HCT116 (cell line): ENCODE measurements at regions not wholly inside any gene's neighbourhood (a gene's known extent, or its start where the extent isn't known, plus 50 kb on each side); places are given as distances from the start of the nearest gene placed in this dataset.

Experiments used
- ATAC-seq: fragments of 200-7000 bp; cut with Tn5 transposase; 2 replicates; pipeline ENCODE4 v1.9.1; 2020; ENCODE audit warnings: mild to moderate bottlenecking, moderate library complexity
- BruUV-seq: library from RNA; stranded (reverse); fragments of 400-500 nt; replicated peaks from 2 replicates; lab custom pipeline; 2021; lab: Mats Ljungman, UMichigan
- CTCF ChIA-PET: fragments of 300-600 bp; sonication (Branson Sonifier 250); formaldehyde crosslinking; loops from one replicate; lab custom pipeline; 2021; ENCODE audit warnings: antibody characterized with exemption; lab: Charles Lee
- POLR2A ChIA-PET: fragments of 300-600, 350-600 bp; sonication (Branson Sonifier 250); formaldehyde crosslinking; loops from one replicate; lab custom pipeline; 2021; ENCODE audit warnings: antibody characterized with exemption; lab: Charles Lee
- RAD21 ChIA-PET, 2 experiments: fragments of 300-600 bp; sonication (Branson Sonifier 250); formaldehyde crosslinking; loops; one replicate each; lab custom pipeline; 2023; ENCODE audit warnings: low total read pairs in 2 of 2; ENCODE audit not compliant: uncharacterized antibody in 2 of 2, unreplicated experiment in 2 of 2, low non-redundant PET in 1 of 2; lab: Charles Lee
- DNase-seq: peaks from one replicate; pipeline ENCODE4 v3.0.0-alpha.2; 2010; ENCODE audit warnings: low read depth, low spot score
- H2AFZ ChIP-seq: fragments of 200-600 bp; shearing (Covaris generic), sonication (generic); 2 replicates; pipeline ENCODE4 v1.6.1; 2017; ENCODE audit warnings: low read depth, mixed run types, mixed read lengths, antibody characterized with exemption, low read length; ENCODE audit not compliant: poor library complexity, severe bottlenecking
- H3K27ac ChIP-seq: 2 replicates; pipeline ENCODE4 v1.5.1; 2012; ENCODE audit warnings: low read depth, low read length
- H3K27me3 ChIP-seq: fragments of 200-600 bp; sonication (generic); 2 replicates; pipeline ENCODE4 v1.6.1; 2016; ENCODE audit warnings: mixed run types, low read length, mixed read lengths; ENCODE audit not compliant: insufficient read depth
- H3K36me3 ChIP-seq, 2 experiments: fragments of 200-500 bp in 1 of 2; fragments of 200-600 bp in 1 of 2; sonication (Bioruptor generic) in 1 of 2; sonication (generic) in 1 of 2; 2 replicates each; pipeline versions ENCODE4 v1.5.1 to v1.6.1; 2014 to 2016; ENCODE audit warnings: low read length in 2 of 2, inconsistent platforms in 1 of 2, mixed read lengths in 1 of 2, mixed run types in 1 of 2; ENCODE audit not compliant: insufficient read depth in 2 of 2, control insufficient read depth in 1 of 2
- H3K4me1 ChIP-seq, 2 experiments: fragments of 200-600 bp in 1 of 2; sonication (generic) in 1 of 2; 2 replicates each; pipeline versions ENCODE4 v1.5.1 to v1.6.1; 2012 to 2017; ENCODE audit warnings: low read length in 2 of 2, inconsistent platforms in 1 of 2, mild to moderate bottlenecking in 1 of 2, mixed read lengths in 1 of 2, mixed run types in 1 of 2, moderate library complexity in 1 of 2; ENCODE audit not compliant: insufficient read depth in 2 of 2, control insufficient read depth in 1 of 2
- H3K4me2 ChIP-seq: fragments of 200-600 bp; sonication (generic); 2 replicates; pipeline ENCODE4 v1.6.1; 2017; ENCODE audit warnings: mixed run types, low read length, mixed read lengths
- H3K4me3 ChIP-seq, 2 experiments: fragments of 200-600 bp in 1 of 2; sonication (generic) in 1 of 2; replicated peaks in 1 of 2; 2 replicates each; pipeline ENCODE4 v1.5.1; 2011 to 2016; ENCODE audit warnings: low read length in 2 of 2, control low read depth in 1 of 2, low read depth in 1 of 2, mild to moderate bottlenecking in 1 of 2, mixed read lengths in 1 of 2, mixed run types in 1 of 2
- H3K79me2 ChIP-seq: fragments of 200-600 bp; sonication (generic); 2 replicates; pipeline ENCODE4 v1.6.1; 2017; ENCODE audit warnings: mild to moderate bottlenecking, mixed run types, low read length, moderate library complexity, mixed read lengths; ENCODE audit not compliant: insufficient read depth
- H3K9ac ChIP-seq: fragments of 200-600 bp; sonication (generic); 2 replicates; pipeline ENCODE4 v1.6.1; 2016; ENCODE audit warnings: low read length, mixed read lengths
- H3K9me2 ChIP-seq: fragments of 200-600 bp; sonication (generic), shearing (Covaris generic); 2 replicates; pipeline ENCODE4 v1.6.1; 2017; ENCODE audit warnings: mixed run types, mild to moderate bottlenecking, moderate library complexity; ENCODE audit not compliant: insufficient read depth
- H3K9me3 ChIP-seq, 2 experiments: fragments of 200-500 bp in 1 of 2; fragments of 200-600 bp in 1 of 2; sonication (Bioruptor generic) in 1 of 2; sonication (generic) in 1 of 2; 2 replicates each; pipeline ENCODE4 v1.6.1; 2014 to 2017; ENCODE audit warnings: low read length in 2 of 2, mixed read lengths in 2 of 2, inconsistent platforms in 1 of 2, low read depth in 1 of 2, mild to moderate bottlenecking in 1 of 2, mixed run types in 1 of 2, moderate library complexity in 1 of 2; ENCODE audit not compliant: control insufficient read depth in 1 of 2, insufficient read depth in 1 of 2
- H4K20me1 ChIP-seq: fragments of 200-600 bp; sonication (generic), shearing (Covaris generic); 2 replicates; pipeline ENCODE4 v1.6.1; 2017; ENCODE audit warnings: mixed run types, mild to moderate bottlenecking, moderate library complexity; ENCODE audit not compliant: insufficient read depth
- CBX3 ChIP-seq: IDR thresholded peaks from 2 replicates; pipeline ENCODE4 v1.6.1; 2012; ENCODE audit warnings: low read depth
- CEBPB ChIP-seq: IDR thresholded peaks from 2 replicates; pipeline ENCODE4 v1.6.1; 2012; ENCODE audit warnings: low read depth
- EGR1 ChIP-seq: IDR thresholded peaks from 2 replicates; pipeline ENCODE4 v1.6.1; 2012; ENCODE audit warnings: low read depth
- ELF1 ChIP-seq: IDR thresholded peaks from 2 replicates; pipeline ENCODE4 v1.6.1; 2012; ENCODE audit warnings: low read depth, borderline replicate concordance
- FOSL1 ChIP-seq: IDR thresholded peaks from 2 replicates; pipeline ENCODE4 v1.6.1; 2012; ENCODE audit warnings: low read depth
- JUND ChIP-seq: IDR thresholded peaks from 2 replicates; pipeline ENCODE4 v1.6.1; 2012
- POLR2AphosphoS5 ChIP-seq: IDR thresholded peaks from 2 replicates; pipeline ENCODE4 v1.6.1; 2011; ENCODE audit warnings: mild to moderate bottlenecking, low read depth, low read length, moderate library complexity
- SIN3A ChIP-seq: IDR thresholded peaks from 2 replicates; pipeline ENCODE4 v1.6.1; 2012; ENCODE audit warnings: low read depth
- SP1 ChIP-seq: IDR thresholded peaks from 2 replicates; pipeline ENCODE4 v1.6.1; 2012; ENCODE audit warnings: low read depth
- SRF ChIP-seq: IDR thresholded peaks from 2 replicates; pipeline ENCODE4 v1.6.1; 2012; ENCODE audit warnings: low read depth
- YY1 ChIP-seq: IDR thresholded peaks from 2 replicates; pipeline ENCODE4 v1.6.1; 2011; ENCODE audit warnings: low read length, low read depth, moderate library complexity, mild to moderate bottlenecking; ENCODE audit not compliant: insufficient replicate concordance; ENCODE audit errors: extremely low read depth
- intact Hi-C: fragments of 100-400 bp; cut with micrococcal nuclease; formaldehyde crosslinking; loops from 2 replicates; pipeline ENCODE4 v1.10.0; 2022
- TF ChIP-seq, protein P1 (sequence below): IDR thresholded peaks from 2 replicates; pipeline ENCODE4 v1.6.1; 2012
- TF ChIP-seq, protein P2 (sequence below), 3 experiments: fragments of 200-600 bp in 1 of 3; sonication (generic) in 1 of 3; IDR thresholded peaks in 2 of 3; conservative IDR thresholded peaks in 1 of 3; 2 replicates each; pipeline ENCODE4 v1.5.1; 2012 to 2017; ENCODE audit warnings: low read depth in 2 of 3, low read length in 2 of 3, antibody characterized with exemption in 1 of 3, borderline replicate concordance in 1 of 3, control low read depth in 1 of 3, mild to moderate bottlenecking in 1 of 3, mixed read lengths in 1 of 3, mixed run types in 1 of 3, moderate library complexity in 1 of 3; ENCODE audit not compliant: insufficient read depth in 1 of 3
- TF ChIP-seq, protein P3 (sequence below): IDR thresholded peaks from 2 replicates; pipeline ENCODE4 v1.6.1; 2011; ENCODE audit warnings: mild to moderate bottlenecking, low read length, moderate library complexity; ENCODE audit not compliant: insufficient replicate concordance; ENCODE audit errors: extremely low read depth
- TF ChIP-seq, protein P4 (sequence below): IDR thresholded peaks from 2 replicates; pipeline ENCODE4 v1.6.1; 2012

DNA sequence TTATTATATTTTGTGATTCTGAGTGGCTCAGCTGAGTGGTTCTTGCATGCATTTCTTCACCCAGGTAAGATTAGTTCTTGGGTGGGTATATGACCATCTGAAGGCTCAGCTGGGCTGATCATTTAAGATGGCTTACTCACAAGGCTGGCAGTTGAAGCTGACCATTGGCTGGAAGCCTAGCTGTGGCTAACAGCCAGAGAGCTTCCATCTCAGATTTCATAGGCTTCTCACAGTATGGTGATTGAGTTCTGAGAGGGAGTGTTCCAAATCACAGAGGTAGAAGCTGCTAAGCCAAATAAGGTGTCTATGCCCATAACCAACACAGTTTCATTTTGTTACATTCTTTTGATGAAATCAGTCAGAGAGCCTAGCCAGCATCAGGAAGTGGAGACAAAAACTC, 117.4 kb upstream of the RPRM start:
- no peaks in the 10 kb centered on the region for H4K20me1 ChIP-seq
- no peaks in the 10 kb centered on the region for H3K36me3 ChIP-seq
- H3K4me3 ChIP-seq = no peak overlapping the region
- ATAC-seq (peak; percentile 94), DNase-seq (peak; percentile 61)
- H3K4me1 ChIP-seq = peaks cover 2 to 20% of the 10 kb centered on the region in 2 experiments; a peak in 3 of 4 replicates
- H3K9me3 ChIP-seq = no peaks in the 10 kb centered on the region
- no TSS peak for BruUV-seq
- CTCF ChIA-PET = no interaction called here
- no peak overlapping the region for H3K9ac ChIP-seq
- H2AFZ ChIP-seq = peak overlapping the region; percentile 49
- TF ChIP-seq YY1 (peak; percentile 30), SRF (peak; percentile 74), FOSL1 (no peak), CBX3 (peak; percentile 50; the same call in 1 of the 2 replicates), SIN3A (no peak), ELF1 (no peak), CEBPB (no peak), EGR1 (no peak), SP1 (no peak), POLR2AphosphoS5 (no peak), JUND (no peak)
- TF ChIP-seq, protein P1, sequence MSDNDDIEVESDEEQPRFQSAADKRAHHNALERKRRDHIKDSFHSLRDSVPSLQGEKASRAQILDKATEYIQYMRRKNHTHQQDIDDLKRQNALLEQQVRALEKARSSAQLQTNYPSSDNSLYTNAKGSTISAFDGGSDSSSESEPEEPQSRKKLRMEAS = no peak
- TF ChIP-seq, protein P2, sequence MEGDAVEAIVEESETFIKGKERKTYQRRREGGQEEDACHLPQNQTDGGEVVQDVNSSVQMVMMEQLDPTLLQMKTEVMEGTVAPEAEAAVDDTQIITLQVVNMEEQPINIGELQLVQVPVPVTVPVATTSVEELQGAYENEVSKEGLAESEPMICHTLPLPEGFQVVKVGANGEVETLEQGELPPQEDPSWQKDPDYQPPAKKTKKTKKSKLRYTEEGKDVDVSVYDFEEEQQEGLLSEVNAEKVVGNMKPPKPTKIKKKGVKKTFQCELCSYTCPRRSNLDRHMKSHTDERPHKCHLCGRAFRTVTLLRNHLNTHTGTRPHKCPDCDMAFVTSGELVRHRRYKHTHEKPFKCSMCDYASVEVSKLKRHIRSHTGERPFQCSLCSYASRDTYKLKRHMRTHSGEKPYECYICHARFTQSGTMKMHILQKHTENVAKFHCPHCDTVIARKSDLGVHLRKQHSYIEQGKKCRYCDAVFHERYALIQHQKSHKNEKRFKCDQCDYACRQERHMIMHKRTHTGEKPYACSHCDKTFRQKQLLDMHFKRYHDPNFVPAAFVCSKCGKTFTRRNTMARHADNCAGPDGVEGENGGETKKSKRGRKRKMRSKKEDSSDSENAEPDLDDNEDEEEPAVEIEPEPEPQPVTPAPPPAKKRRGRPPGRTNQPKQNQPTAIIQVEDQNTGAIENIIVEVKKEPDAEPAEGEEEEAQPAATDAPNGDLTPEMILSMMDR (IDR thresholded peaks at IDR 0.05 in 2 of 3, conservative IDR thresholded peaks at IDR 0.05 in 1 of 3; ENCODE audit: borderline replicate concordance in 1 of 3, insufficient read depth in 1 of 3, low read depth in 2 of 3, low read length in 2 of 3) = no peak
- TF ChIP-seq, protein P3, sequence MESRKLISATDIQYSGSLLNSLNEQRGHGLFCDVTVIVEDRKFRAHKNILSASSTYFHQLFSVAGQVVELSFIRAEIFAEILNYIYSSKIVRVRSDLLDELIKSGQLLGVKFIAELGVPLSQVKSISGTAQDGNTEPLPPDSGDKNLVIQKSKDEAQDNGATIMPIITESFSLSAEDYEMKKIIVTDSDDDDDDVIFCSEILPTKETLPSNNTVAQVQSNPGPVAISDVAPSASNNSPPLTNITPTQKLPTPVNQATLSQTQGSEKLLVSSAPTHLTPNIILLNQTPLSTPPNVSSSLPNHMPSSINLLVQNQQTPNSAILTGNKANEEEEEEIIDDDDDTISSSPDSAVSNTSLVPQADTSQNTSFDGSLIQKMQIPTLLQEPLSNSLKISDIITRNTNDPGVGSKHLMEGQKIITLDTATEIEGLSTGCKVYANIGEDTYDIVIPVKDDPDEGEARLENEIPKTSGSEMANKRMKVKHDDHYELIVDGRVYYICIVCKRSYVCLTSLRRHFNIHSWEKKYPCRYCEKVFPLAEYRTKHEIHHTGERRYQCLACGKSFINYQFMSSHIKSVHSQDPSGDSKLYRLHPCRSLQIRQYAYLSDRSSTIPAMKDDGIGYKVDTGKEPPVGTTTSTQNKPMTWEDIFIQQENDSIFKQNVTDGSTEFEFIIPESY = no peak
- TF ChIP-seq, protein P4, sequence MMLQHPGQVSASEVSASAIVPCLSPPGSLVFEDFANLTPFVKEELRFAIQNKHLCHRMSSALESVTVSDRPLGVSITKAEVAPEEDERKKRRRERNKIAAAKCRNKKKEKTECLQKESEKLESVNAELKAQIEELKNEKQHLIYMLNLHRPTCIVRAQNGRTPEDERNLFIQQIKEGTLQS = no peak
- peak overlapping the region; percentile 10 for H3K4me2 ChIP-seq
- H3K27ac ChIP-seq = no peak overlapping the region
- intact Hi-C loops = no loop called here
- no peaks in the 10 kb centered on the region for H3K79me2 ChIP-seq
- POLR2A ChIA-PET = no interaction called here
- RAD21 ChIA-PET = no interaction called here
- no peaks in the 10 kb centered on the region for H3K27me3 ChIP-seq
- H3K9me2 ChIP-seq = no peaks in the 10 kb centered on the region
